ENCODE measurements at regions not wholly inside any gene's neighbourhood (a gene's known extent, or its start where the extent isn't known, plus 50 kb on each side); places are given as distances from the start of the nearest gene placed in this dataset.

DNA sequence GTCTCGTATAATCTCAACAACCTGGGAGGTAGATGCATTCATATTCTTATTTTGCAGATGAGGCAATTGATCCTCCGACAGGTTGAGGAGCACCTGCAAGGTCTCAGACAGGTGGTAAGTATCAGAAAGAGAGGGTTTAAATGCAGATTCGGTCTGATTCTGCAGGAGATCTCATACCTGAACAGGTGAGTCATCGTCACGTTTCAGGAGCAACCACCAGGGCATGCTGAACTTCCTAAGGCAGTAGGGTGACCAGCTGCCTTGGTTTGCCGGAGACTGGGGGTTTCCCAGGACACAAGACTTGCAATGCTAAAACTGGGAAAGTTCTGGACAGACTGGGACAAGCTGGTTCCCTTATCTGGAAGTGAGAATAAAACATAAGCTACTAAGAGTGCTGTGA is 68.8 kb upstream of the TSHZ3 start:
- TF ChIP-seq, protein P1, sequence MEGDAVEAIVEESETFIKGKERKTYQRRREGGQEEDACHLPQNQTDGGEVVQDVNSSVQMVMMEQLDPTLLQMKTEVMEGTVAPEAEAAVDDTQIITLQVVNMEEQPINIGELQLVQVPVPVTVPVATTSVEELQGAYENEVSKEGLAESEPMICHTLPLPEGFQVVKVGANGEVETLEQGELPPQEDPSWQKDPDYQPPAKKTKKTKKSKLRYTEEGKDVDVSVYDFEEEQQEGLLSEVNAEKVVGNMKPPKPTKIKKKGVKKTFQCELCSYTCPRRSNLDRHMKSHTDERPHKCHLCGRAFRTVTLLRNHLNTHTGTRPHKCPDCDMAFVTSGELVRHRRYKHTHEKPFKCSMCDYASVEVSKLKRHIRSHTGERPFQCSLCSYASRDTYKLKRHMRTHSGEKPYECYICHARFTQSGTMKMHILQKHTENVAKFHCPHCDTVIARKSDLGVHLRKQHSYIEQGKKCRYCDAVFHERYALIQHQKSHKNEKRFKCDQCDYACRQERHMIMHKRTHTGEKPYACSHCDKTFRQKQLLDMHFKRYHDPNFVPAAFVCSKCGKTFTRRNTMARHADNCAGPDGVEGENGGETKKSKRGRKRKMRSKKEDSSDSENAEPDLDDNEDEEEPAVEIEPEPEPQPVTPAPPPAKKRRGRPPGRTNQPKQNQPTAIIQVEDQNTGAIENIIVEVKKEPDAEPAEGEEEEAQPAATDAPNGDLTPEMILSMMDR (IDR thresholded peaks at IDR 0.05; ENCODE audit: insufficient read depth, low read length) = no peak
- TF ChIP-seq POLR2AphosphoS5 (IDR thresholded peaks at IDR 0.05; ENCODE audit: low read depth) (no peak), SPI1 (IDR thresholded peaks at IDR 0.05; ENCODE audit: borderline replicate concordance, low read depth) (no peak), GABPA (IDR thresholded peaks at IDR 0.05; ENCODE audit: low read depth) (no peak)
- TF ChIP-seq, protein P2, sequence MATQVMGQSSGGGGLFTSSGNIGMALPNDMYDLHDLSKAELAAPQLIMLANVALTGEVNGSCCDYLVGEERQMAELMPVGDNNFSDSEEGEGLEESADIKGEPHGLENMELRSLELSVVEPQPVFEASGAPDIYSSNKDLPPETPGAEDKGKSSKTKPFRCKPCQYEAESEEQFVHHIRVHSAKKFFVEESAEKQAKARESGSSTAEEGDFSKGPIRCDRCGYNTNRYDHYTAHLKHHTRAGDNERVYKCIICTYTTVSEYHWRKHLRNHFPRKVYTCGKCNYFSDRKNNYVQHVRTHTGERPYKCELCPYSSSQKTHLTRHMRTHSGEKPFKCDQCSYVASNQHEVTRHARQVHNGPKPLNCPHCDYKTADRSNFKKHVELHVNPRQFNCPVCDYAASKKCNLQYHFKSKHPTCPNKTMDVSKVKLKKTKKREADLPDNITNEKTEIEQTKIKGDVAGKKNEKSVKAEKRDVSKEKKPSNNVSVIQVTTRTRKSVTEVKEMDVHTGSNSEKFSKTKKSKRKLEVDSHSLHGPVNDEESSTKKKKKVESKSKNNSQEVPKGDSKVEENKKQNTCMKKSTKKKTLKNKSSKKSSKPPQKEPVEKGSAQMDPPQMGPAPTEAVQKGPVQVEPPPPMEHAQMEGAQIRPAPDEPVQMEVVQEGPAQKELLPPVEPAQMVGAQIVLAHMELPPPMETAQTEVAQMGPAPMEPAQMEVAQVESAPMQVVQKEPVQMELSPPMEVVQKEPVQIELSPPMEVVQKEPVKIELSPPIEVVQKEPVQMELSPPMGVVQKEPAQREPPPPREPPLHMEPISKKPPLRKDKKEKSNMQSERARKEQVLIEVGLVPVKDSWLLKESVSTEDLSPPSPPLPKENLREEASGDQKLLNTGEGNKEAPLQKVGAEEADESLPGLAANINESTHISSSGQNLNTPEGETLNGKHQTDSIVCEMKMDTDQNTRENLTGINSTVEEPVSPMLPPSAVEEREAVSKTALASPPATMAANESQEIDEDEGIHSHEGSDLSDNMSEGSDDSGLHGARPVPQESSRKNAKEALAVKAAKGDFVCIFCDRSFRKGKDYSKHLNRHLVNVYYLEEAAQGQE (IDR thresholded peaks at IDR 0.05; ENCODE audit: insufficient replicate concordance, low read depth) = no peak

Data from HL-60 (cell line).